H1 (cell line): ENCODE measurements at regions not wholly inside any gene's neighbourhood (a gene's known extent, or its start where the extent isn't known, plus 50 kb on each side); places are given as distances from the start of the nearest gene placed in this dataset.

Source experiments
- CHD7 ChIP-seq: fragments of 300-600 bp; sonication (generic); IDR thresholded peaks from 2 replicates; pipeline ENCODE4 v1.7.1; 2012; ENCODE audit warnings: low read length, moderate library complexity, mild to moderate bottlenecking, inconsistent platforms; ENCODE audit not compliant: insufficient replicate concordance
- EP300 ChIP-seq, 2 experiments: IDR thresholded peaks; 1 replicate in 1 of 2; 2 replicates in 1 of 2; pipeline ENCODE4 v1.6.1; 2011 to 2012; ENCODE audit warnings: low read depth in 2 of 2, low read length in 2 of 2, mild to moderate bottlenecking in 2 of 2, borderline replicate concordance in 1 of 2, inconsistent platforms in 1 of 2, moderate library complexity in 1 of 2
- GABPA ChIP-seq: IDR thresholded peaks from 2 replicates; pipeline ENCODE4 v1.6.1; 2011; ENCODE audit warnings: mild to moderate bottlenecking, low read length, moderate library complexity, borderline replicate concordance; ENCODE audit not compliant: insufficient read depth
- KDM5A ChIP-seq: fragments of 200-600 bp; IDR thresholded peaks from 2 replicates; pipeline ENCODE4 v1.7.1; 2012; ENCODE audit warnings: mild to moderate bottlenecking, low read length, inconsistent platforms, mixed read lengths
- MAFK ChIP-seq: IDR thresholded peaks from 2 replicates; pipeline ENCODE4 v1.6.1; 2012; ENCODE audit warnings: low read depth, mild to moderate bottlenecking, improper control_type of control experiment, low read length
- NANOG ChIP-seq: IDR thresholded peaks from 2 replicates; pipeline ENCODE4 v1.6.1; 2011; ENCODE audit warnings: low read length, low read depth, mild to moderate bottlenecking, inconsistent platforms; ENCODE audit not compliant: insufficient read depth, poor library complexity, severe bottlenecking
- NRF1 ChIP-seq: IDR thresholded peaks from 2 replicates; pipeline ENCODE4 v1.6.1; 2011; ENCODE audit warnings: mild to moderate bottlenecking, low read depth, low read length, improper control_type of control experiment
- POLR2AphosphoS5 ChIP-seq: IDR thresholded peaks from 2 replicates; pipeline ENCODE4 v1.6.1; 2011; ENCODE audit warnings: low read depth, low read length
- TAF7 ChIP-seq: optimal IDR thresholded peaks from 2 replicates; pipeline ENCODE3; 2011; ENCODE audit warnings: low read depth, mild to moderate bottlenecking, inconsistent platforms, low read length, moderate library complexity, borderline replicate concordance
- TF ChIP-seq, protein P1 (sequence below): IDR thresholded peaks from 2 replicates; pipeline ENCODE4 v1.6.1; 2012; ENCODE audit warnings: low read length, inconsistent platforms

DNA sequence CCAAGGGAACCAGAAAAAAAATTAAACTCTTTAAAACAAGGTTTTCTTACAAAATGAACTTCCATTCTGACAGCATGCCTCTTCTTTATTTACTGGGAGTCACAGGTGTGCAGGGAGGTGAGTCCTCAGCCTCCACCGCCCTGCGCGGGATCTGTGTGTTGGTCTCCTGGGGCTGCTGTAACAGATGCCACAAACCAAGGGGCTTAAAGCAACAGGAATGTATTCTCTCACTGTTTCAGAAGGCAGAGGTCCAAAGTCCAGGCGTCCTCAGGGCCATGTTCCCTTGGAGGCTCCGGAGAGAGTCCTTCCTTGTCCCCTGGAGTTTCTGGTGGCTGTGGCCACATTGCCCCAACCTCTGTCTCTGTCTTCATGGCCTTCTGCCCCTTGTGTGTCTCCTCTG is 123.6 kb upstream of the C1orf174 start (continued):
- TF ChIP-seq CHD7 (no peak), NRF1 (no peak), TAF7 (no peak), POLR2AphosphoS5 (no peak), GABPA (no peak), NANOG (no peak), MAFK (no peak), KDM5A (no peak), EP300 (IDR thresholded peaks at IDR 0.05; ENCODE audit: borderline replicate concordance in 1 of 2, low read depth in 2 of 2, low read length in 2 of 2) (no peak)
- TF ChIP-seq, protein P1, sequence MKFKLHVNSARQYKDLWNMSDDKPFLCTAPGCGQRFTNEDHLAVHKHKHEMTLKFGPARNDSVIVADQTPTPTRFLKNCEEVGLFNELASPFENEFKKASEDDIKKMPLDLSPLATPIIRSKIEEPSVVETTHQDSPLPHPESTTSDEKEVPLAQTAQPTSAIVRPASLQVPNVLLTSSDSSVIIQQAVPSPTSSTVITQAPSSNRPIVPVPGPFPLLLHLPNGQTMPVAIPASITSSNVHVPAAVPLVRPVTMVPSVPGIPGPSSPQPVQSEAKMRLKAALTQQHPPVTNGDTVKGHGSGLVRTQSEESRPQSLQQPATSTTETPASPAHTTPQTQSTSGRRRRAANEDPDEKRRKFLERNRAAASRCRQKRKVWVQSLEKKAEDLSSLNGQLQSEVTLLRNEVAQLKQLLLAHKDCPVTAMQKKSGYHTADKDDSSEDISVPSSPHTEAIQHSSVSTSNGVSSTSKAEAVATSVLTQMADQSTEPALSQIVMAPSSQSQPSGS = no peak
